Aorta (tissue), 5 donors: ENCODE measurements at regions not wholly inside any gene's neighbourhood (a gene's known extent, or its start where the extent isn't known, plus 50 kb on each side); places are given as distances from the start of the nearest gene placed in this dataset.
"Not testable (repeated sequence)": the region's sequence is repeated elsewhere in the genome, so short reads cannot be mapped to it uniquely, and the experiment has no call there.

ENCODE experiments used
- ATAC-seq: fragments of 200-7000 bp; cut with Tn5 transposase; one replicate; pipeline ENCODE4 v1.9.1; 2022; ENCODE audit warnings: moderate library complexity; ENCODE audit not compliant: low FRiP score
- DNase-seq, 2 donors: peaks; one replicate each; pipeline ENCODE4 v3.0.0-alpha.2; 2020
- H3K27ac ChIP-seq, 2 donors: one replicate each; pipeline ENCODE4 v1.5.1; 2013; ENCODE audit warnings: low read length in 2 of 2, mild to moderate bottlenecking in 2 of 2, moderate library complexity in 2 of 2, control low read depth in 1 of 2, inconsistent platforms in 1 of 2, low read depth in 1 of 2
- H3K27me3 ChIP-seq, 2 donors: one replicate each; pipeline ENCODE4 v1.6.1; 2013; ENCODE audit warnings: control low read depth in 1 of 2, low read length in 1 of 2, mild to moderate bottlenecking in 1 of 2, moderate library complexity in 1 of 2; ENCODE audit not compliant: insufficient read depth in 2 of 2, control insufficient read depth in 1 of 2
- H3K36me3 ChIP-seq, 2 donors: one replicate each; pipeline ENCODE4 v1.6.1; 2013; ENCODE audit warnings: control low read depth in 1 of 2, low read length in 1 of 2, mild to moderate bottlenecking in 1 of 2; ENCODE audit not compliant: insufficient read depth in 2 of 2, control insufficient read depth in 1 of 2
- H3K4me1 ChIP-seq, 2 donors: one replicate each; pipeline ENCODE4 v1.6.1; 2013; ENCODE audit warnings: low read length in 2 of 2, control low read depth in 1 of 2, mild to moderate bottlenecking in 1 of 2, moderate library complexity in 1 of 2; ENCODE audit not compliant: insufficient read depth in 2 of 2, control insufficient read depth in 1 of 2
- H3K4me3 ChIP-seq, 2 donors: one replicate each; pipeline ENCODE4 v1.5.1; 2013; ENCODE audit warnings: low read length in 2 of 2, control low read depth in 1 of 2, mild to moderate bottlenecking in 1 of 2
- H3K9me3 ChIP-seq: one replicate; pipeline ENCODE4 v1.6.1; 2013; ENCODE audit warnings: mild to moderate bottlenecking, low read length; ENCODE audit not compliant: control insufficient read depth
- WGBS, 2 donors: extraction: QIAGEN DNeasy Blood & Tissue Kit; methylation state at CpG; one replicate each; pipeline ENCODE4 v1.1.7; 2013; 5-methylcytosine and 5-hydroxymethylcytosine counted together
- intact Hi-C, 2 donors: fragments of 100-400 bp; cut with DNase I; formaldehyde crosslinking; loops; one replicate each; pipeline versions ENCODE4 v1.14.2 to v1.15.0; 2022
- donor health status: healthy with polysubstance abuse.
- donor health status: Bipolar disorder and iron deficiency.
- donor health status: DM: no; HTN: no; CAD: no.
- donor health status: DM: no; HTN: no; CAD: no.
- donor health status: DM: yes; HTN: yes; CAD: no.

GRCh38 chr2:131584380-131584779 lies 56.7 kb downstream of the CCDC74A start:
- intact Hi-C loops: no loop called here
- 81 to 85% methylated on average over 3 of the region's 3 CpGs for WGBS, 2 donors
- H3K9me3 ChIP-seq: no peaks in the 10 kb centered on the region
- H3K36me3 ChIP-seq: no peaks in the 10 kb centered on the region
- H3K27me3 ChIP-seq: peaks cover 0 to 1% of the 10 kb centered on the region in 2 donors
- DNase-seq: no peak
- H3K4me3 ChIP-seq: no peak overlapping the region
- ATAC-seq: no peak
- no peak overlapping the region for H3K27ac ChIP-seq
- no peaks in the 10 kb centered on the region for H3K4me1 ChIP-seq

GRCh38 chr2:131584940-131585339 lies 57.3 kb downstream of the CCDC74A start:
- no peak overlapping the region for H3K4me3 ChIP-seq
- ATAC-seq (no peak), DNase-seq (no peak)
- H3K36me3 ChIP-seq: no peaks in the 10 kb centered on the region
- peaks cover 0 to 1% of the 10 kb centered on the region in 2 donors for H3K27me3 ChIP-seq
- H3K4me1 ChIP-seq: no peaks in the 10 kb centered on the region
- H3K9me3 ChIP-seq: no peaks in the 10 kb centered on the region
- intact Hi-C loops: no loop called here
- WGBS, 2 donors: 70 to 77% methylated on average over 4 of the region's 4 CpGs
- no peak overlapping the region for H3K27ac ChIP-seq

GRCh38 chr2:131588152-131588873 lies 60.6 kb downstream of the CCDC74A start:
- 60 to 62% methylated on average over 5 of the region's 5 CpGs for WGBS, 2 donors

GRCh38 chr2:131589126-131589525 lies 61.4 kb downstream of the CCDC74A start:
- 83 to 86% methylated on average over 6 of the region's 6 CpGs for WGBS, 2 donors
- H3K9me3 ChIP-seq, H3K4me3 ChIP-seq, H3K36me3 ChIP-seq, DNase-seq, intact Hi-C loops, H3K4me1 ChIP-seq, ATAC-seq, H3K27ac ChIP-seq, H3K27me3 ChIP-seq: not testable (repeated sequence)

More at GRCh38 chr2:131588152-131588873, 60.6 kb downstream of the CCDC74A start:
- no peak for DNase-seq
- no peaks in the 10 kb centered on the region for H3K9me3 ChIP-seq
- no peak overlapping the region for H3K4me3 ChIP-seq
- no peaks in the 10 kb centered on the region for H3K36me3 ChIP-seq
- no peaks in the 10 kb centered on the region for H3K4me1 ChIP-seq
- H3K27me3 ChIP-seq: peaks cover 0 to 1% of the 10 kb centered on the region in 2 donors
- intact Hi-C loops: no loop called here
- H3K27ac ChIP-seq: no peak overlapping the region
- ATAC-seq: no peak

GRCh38 chr2:131590366-131590765 lies 62.7 kb downstream of the CCDC74A start:
- Histone ChIP-seq H3K4me3 (no peak overlapping the region), H3K4me1 (no peaks in the 10 kb centered on the region), H3K27ac (no peak overlapping the region), H3K36me3 (no peaks in the 10 kb centered on the region), H3K27me3 (no peaks in the 10 kb centered on the region), H3K9me3 (no peaks in the 10 kb centered on the region)
- intact Hi-C loops: no loop called here
- no peak for DNase-seq
- no peak for ATAC-seq
- 89 to 95% methylated on average over 8 of the region's 8 CpGs for WGBS, 2 donors

GRCh38 chr2:131590896-131591295 lies 63.2 kb downstream of the CCDC74A start:
- intact Hi-C loops: no loop called here
- Histone ChIP-seq H3K4me1 (no peaks in the 10 kb centered on the region), H3K36me3 (no peaks in the 10 kb centered on the region), H3K9me3 (no peaks in the 10 kb centered on the region), H3K27ac (no peak overlapping the region), H3K27me3 (no peaks in the 10 kb centered on the region), H3K4me3 (no peak overlapping the region)
- ATAC-seq (no peak), DNase-seq (no peak)
- WGBS, 2 donors: 83 to 84% methylated on average over 39 of the region's 39 CpGs

DNA sequence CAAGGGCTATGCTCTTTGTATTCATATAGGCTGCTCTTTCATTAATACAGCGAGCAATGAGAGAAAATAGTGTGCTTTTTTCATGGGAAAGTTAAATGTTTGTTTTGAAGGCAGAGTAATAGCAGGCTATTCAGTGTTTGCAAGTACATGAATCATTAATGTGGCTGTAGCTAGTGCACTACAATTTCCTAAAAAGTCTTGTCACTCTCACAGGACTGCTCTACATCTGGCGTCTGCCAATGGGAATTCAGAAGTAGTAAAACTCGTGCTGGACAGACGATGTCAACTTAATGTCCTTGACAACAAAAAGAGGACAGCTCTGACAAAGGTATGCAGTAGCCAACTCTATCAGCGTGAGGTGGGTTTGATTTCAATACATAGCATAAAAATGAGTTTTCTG lies 68.9 kb downstream of the CCDC74A start:
- 3 to 4% methylated on average over 4 to 5 of the region's 5 CpGs for WGBS, 2 donors
- DNase-seq, H3K27ac ChIP-seq, H3K9me3 ChIP-seq, H3K4me1 ChIP-seq, ATAC-seq, H3K27me3 ChIP-seq, H3K36me3 ChIP-seq, intact Hi-C loops, H3K4me3 ChIP-seq: not testable (repeated sequence)

GRCh38 chr2:131602444-131602843 lies 74.8 kb downstream of the CCDC74A start:
- not testable (repeated sequence) for ATAC-seq
- WGBS, 2 donors: 61 to 86% methylated on average over 2 to 4 of the region's 5 CpGs

GRCh38 chr2:131604652-131605051 lies 77.0 kb downstream of the CCDC74A start:
- WGBS, 2 donors: 88% methylated on average over 2 of the region's 2 CpGs
- H3K36me3 ChIP-seq, DNase-seq, H3K4me3 ChIP-seq, H3K4me1 ChIP-seq, ATAC-seq, H3K9me3 ChIP-seq, H3K27me3 ChIP-seq, intact Hi-C loops, H3K27ac ChIP-seq: not testable (repeated sequence)

More at GRCh38 chr2:131602444-131602843, 74.8 kb downstream of the CCDC74A start:
- H3K9me3 ChIP-seq, intact Hi-C loops, H3K4me1 ChIP-seq, H3K36me3 ChIP-seq, H3K27me3 ChIP-seq, H3K4me3 ChIP-seq, DNase-seq, H3K27ac ChIP-seq: not testable (repeated sequence)
